ENCODE measurements at regions not wholly inside any gene's neighbourhood (a gene's known extent, or its start where the extent isn't known, plus 50 kb on each side); places are given as distances from the start of the nearest gene placed in this dataset.

DNA sequence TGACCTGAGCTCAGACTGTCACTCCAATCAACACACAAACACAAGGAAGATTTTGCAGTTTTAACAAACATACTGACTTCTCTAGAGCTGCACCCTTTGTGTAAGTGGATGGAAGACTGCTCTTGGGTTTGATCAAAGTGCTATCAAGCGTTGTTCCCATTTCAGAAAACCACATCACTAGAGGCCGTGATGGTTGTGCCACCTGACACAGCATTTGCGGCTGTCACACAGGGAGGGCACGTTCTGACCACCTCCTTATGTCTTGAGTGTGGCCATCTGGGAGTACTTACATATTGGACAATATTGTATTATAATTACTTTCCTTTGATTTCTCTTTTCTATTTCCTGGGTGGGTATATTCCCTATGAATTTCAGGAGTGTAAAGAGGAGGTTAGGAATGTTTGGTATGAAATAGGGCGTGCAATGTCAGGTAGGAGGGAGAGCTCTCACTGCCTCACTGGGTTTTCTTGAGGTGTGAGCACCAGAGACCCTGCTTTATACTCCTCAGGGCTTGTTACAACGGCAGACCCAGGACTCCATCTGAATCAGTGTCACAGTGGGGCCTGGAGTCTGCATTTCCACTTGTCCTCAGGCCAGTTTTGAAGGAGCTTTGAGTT, 74.3 kb downstream of the SYNE3 start:
- DNase-seq (ENCODE audit: low read depth in 2 of 2): no peak

DNA sequence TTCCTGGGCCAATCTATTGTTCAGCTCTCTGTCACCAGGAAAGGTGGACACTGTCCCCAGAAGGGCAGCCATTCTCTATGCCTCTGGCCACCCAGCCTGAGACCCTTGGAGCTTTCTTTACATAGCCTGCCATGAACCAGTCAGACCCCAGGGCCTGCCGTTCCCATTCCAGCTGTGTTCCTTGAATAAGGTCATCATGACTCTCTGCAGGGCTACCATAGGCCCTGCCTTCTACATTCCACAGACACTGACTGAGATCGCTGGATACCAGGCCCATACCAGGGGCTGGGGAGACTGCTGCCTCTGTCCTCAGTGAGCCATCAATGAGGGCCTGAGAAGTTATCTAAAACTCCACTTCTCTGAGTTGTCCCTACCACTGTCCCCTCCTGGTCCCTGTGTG, 75.5 kb downstream of the SYNE3 start:
- no peak for DNase-seq (ENCODE audit: low read depth in 2 of 2)

DNA sequence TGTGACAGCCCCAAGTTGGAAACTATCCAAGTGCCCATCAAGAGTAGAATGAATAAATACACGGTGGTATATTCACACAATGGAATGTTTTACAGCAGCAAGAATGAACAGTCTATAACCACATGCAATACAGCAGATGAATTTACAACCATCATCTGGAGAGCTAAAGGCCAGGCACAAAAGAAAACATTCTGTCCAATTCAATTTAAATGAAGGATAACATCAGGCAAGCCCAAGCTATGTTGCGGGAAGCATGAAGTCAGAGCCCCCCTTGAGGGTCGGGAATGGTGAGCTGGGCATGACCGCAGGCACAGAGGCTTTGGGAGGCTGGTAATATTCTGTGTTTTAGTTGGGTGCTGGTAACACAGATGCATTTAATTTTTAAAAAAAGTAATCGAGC, 76.0 kb downstream of the SYNE3 start:
- DNase-seq (ENCODE audit: low read depth in 2 of 2): no peak

GRCh38 chr14:95439881-95440280, 76.6 kb downstream of the SYNE3 start:
- no peak for DNase-seq (ENCODE audit: low read depth in 2 of 2)

- DNase-seq (ENCODE audit: low read depth in 2 of 2): no peak
Measured at GRCh38 chr14:95437715-95438114, 78.7 kb downstream of the SYNE3 start.

- no peak for DNase-seq (ENCODE audit: low read depth in 2 of 2)
Measured at GRCh38 chr14:95436354-95436753, 80.1 kb downstream of the SYNE3 start.

DNA sequence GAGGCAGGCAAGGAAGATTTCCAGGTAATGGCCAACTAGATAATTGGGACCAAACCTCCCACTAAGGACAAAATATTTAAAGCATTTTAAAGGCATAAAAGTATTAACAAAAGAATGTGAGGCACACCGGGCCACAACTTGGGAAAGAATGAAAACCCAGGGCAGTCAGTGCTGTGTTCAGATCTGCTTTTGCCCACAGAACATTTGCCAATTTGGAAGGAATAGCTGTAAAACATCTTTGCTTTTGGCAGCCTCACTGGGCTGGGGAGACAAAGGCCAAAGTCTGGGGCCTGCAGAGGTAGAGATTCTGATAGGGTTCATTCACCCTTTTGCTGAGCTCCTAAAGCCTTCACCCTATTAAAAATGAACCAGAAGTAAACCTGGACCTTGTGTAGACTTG, 82.3 kb downstream of the SYNE3 start:
- no peak for DNase-seq (ENCODE audit: low read depth in 2 of 2)

DNA sequence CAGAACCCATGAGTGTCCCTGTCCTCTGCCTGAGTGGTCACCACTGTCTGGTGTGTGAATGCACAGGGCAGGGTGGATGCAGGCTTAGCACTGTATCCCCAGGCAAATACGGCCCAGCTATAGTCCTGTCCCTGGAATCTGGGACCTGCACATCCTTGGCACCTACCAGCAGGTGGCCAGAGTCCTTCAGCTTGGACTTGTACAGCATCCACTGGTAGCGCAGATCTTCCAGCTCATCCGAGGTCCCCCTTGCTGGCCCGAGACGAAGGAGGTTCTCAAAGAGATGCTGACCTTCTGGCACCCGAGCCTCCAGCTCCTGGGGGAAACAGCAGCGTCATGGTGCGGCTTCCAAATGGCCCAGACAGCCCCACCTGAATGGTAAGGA, 83.4 kb downstream of the SYNE3 start:
- DNase-seq (ENCODE audit: low read depth in 2 of 2): no peak

- DNase-seq (ENCODE audit: low read depth in 2 of 2): no peak
Measured at GRCh38 chr14:95432144-95433093, 84.0 kb downstream of the SYNE3 start.

DNA sequence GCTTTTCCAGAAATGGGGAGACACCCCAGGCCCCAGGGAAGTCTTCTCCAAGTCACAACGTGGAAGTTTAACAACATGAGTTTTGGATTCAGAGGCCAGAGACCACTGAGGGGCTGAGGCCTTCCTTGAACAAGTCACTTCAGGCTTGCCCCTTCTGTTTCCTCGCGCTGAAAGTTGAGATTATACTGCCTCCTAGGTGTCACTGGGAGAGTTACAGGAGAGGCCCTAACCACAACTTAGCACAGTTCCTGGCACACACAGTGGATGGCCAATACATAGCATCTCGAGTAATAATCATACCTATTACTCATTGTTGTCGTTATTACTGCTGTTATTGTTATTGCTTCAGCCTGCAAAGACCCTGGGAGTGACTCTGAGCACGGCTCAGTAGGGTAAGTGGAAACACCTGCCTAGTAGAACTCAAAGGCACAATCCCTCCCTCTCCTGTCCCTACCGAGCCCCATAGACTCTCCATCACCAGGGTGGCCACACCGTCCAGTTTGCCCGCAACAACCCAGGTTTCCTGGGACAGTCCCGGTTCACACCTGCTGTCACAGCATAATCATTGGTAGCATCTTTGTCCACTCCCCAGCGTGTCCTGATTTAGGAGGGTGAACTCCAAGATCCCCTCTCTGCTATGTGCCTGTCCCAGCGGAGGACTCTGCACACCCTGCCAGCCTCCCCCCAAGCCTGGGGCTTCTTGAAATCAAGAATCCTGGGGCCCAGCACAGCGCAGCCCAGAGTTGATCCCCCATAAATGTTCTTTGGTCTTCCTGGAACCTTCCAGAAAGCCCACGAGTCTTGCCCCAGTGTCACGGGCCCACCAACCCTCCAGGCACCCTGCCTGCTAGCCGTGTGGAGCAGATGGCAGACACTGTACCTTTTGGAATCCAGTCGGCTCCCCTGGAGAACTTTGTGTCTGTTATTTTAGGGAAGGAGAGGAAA, 85.0 kb downstream of the SYNE3 start:
- no peak for DNase-seq (ENCODE audit: low read depth in 2 of 2)

DNA sequence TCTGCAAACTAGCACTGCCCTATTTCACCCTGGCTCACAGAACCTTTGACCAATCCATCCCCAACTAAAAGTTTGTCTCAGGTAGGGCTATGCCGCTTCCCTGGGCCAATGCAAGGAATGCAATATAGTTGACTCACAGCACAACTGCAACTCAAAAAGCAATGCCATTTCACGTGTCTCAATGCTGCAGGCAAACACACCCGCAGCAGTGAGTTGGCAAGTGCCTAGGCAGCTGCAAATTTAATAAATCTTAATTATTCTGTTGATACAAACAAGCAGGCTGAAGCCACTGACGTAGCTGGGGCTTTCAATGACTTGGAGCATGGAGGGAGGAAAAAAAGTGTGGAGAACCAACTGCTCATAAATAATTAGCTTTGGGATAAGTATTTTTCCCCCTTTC, 87.9 kb downstream of the SYNE3 start:
- no peak for DNase-seq (ENCODE audit: low read depth in 2 of 2)

- no peak for DNase-seq (ENCODE audit: low read depth in 2 of 2)
Measured at GRCh38 chr14:95426116-95426475, 90.4 kb downstream of the SYNE3 start.

DNA sequence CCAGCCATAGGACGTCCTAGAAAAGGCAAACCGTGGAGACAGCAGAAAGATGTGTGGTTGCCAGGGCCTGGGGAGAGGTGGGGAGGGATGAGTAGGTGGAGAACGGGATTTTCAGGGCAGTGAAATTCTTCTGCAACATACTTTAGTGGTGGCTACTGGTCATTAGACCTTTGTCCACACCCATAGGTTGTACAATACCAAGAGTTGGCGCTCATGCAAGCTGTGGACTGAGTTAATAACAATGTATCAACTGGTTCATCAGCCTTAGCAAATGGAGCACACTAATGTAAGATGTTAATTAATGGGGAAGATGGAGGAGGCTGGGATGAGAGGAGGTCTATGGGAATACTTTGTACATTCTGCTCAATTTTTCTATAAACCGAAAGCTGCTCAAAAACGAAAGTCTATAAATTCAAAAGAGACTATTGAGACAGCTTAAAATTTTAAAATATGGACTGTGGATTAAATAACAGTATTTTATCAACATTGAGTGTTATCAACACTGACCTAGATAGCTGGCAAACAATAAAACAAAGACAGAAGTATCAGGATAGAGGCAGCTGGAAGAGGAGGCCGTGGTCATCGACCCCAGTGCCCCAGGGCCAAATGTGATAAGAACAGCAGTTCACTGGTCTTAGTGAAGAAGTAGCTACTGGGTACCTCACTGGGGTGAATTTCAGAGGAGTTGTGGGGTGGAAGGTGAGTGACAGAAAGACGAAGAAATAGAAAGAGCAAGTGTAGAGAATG, 90.9 kb downstream of the SYNE3 start:
- DNase-seq (ENCODE audit: low read depth in 2 of 2): no peak

DNA sequence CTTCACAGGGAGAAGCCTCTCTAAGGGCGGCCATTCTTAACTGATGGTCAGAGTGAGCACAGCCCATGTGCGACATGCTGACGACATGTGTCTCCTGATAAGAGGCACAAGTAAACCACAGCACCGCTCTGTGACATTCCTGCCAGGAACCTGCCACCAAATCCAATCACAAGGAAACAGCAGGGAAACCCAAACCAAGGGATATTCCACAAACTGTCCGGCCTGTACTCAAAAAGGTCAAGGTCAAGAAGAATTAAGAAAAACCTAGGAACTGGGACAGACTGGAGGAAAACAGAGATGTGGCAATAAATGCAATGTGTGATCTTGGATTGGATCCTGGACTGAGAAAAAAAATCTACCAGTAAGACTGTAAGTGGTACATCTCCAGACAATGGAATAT, 91.9 kb downstream of the SYNE3 start:
- no peak for DNase-seq (ENCODE audit: low read depth in 2 of 2)

GRCh38 chr14:95421741-95422140, 94.7 kb downstream of the SYNE3 start:
- no peak for DNase-seq (ENCODE audit: low read depth in 2 of 2)

DNA sequence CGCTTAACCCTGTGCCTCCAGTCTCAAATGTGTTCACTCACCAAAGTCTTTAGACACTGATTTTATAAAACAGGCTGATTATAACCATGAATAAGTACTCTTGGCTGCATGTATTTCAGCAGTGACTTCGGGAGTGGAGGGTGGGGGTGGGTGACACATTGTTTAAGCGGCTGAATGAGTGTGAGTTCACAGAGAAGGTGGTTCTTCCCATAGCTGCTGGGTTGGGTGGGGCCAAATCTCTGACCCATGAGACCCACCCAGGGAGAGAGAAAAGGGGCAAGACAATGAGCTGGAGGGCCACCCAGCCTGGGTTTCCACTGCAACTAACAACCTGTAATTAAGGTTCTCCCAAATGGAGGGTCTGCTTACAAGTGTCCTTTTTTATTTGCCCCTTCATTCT, 96.4 kb downstream of the SYNE3 start:
- no peak for DNase-seq (ENCODE audit: low read depth in 2 of 2)

DNA sequence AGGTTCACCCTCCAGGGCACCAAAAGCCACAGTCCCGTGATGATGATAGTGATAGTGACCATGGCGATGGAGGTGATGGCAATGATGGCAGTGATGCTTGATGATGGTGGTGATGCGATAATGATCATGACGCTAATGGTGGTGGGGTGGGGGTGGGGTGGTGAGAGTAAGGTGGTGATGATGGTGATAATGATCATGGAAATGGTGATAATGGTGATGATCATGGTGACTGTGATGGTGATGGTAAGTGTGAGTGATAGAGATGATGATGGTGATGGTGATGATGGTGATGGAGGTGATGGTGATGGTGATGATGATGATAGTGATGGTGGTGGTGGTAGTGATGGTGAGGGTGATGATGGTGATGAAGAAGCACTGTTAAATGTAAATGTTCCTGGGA, 96.9 kb downstream of the SYNE3 start:
- DNase-seq (ENCODE audit: low read depth in 2 of 2): no peak

DNA sequence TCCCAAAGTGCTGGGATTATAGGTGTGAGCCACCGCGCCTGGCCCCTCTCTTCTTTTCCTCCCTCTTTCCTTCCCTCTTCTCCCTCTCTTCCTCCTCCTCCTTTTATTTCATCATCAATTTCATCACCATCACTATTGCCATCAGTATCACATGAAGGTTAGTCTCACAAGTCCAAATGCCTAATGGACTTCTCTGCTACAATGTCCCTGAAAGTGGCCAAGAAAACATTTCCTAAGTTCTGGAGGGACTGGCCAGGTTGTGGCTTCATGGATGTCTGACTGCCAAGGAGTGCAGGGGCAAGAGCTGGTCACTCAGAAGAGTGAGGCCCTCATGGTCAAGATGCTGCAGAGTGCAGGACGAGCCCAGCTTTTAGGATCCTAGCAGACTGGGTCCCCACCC, 97.6 kb downstream of the SYNE3 start:
- no peak for DNase-seq (ENCODE audit: low read depth in 2 of 2)

GRCh38 chr14:95417492-95417891, 97.8 kb upstream of the CLMN start:
- no peak for DNase-seq (ENCODE audit: low read depth in 2 of 2)

GRCh38 chr14:95415993-95416392, 96.3 kb upstream of the CLMN start:
- no peak for DNase-seq (ENCODE audit: low read depth in 2 of 2)

Measured in fibroblast of skin of left biceps (primary cell).